ENCODE measurements at regions not wholly inside any gene's neighbourhood (a gene's known extent, or its start where the extent isn't known, plus 50 kb on each side); places are given as distances from the start of the nearest gene placed in this dataset.
"Not testable (repeated sequence)": the region's sequence is repeated elsewhere in the genome, so short reads cannot be mapped to it uniquely, and the experiment has no call there.

- H3K9me3 ChIP-seq (ENCODE audit: control insufficient read depth, low read length): no peaks in the 10 kb centered on the region
- H3K4me1 ChIP-seq (ENCODE audit: control insufficient read depth, insufficient read depth, low read length): no peaks in the 10 kb centered on the region
- no peaks in the 10 kb centered on the region for H3K27me3 ChIP-seq (ENCODE audit: control insufficient read depth, insufficient read depth, low read length, poor library complexity, severe bottlenecking)
- no peak overlapping the region for H3K27ac ChIP-seq (ENCODE audit: insufficient read depth, low read depth, low read length, poor library complexity, severe bottlenecking)
- 98 to 100% methylated on average over 2 of the region's 2 CpGs for WGBS, 2 experiments
- no peak overlapping the region for H3K4me3 ChIP-seq (ENCODE audit: insufficient read depth, low read depth, low read length)
- H3K36me3 ChIP-seq (ENCODE audit: control insufficient read depth, insufficient read depth, low read length): no peaks in the 10 kb centered on the region
These were observed 628.2 kb downstream of the NR2F2 start for GRCh38 chr15:96958721-96959120.

- Histone ChIP-seq H3K27ac (ENCODE audit: insufficient read depth, low read depth, low read length, poor library complexity, severe bottlenecking) (no peak overlapping the region), H3K27me3 (ENCODE audit: control insufficient read depth, insufficient read depth, low read length, poor library complexity, severe bottlenecking) (no peaks in the 10 kb centered on the region), H3K9me3 (ENCODE audit: control insufficient read depth, low read length) (no peaks in the 10 kb centered on the region), H3K4me1 (ENCODE audit: control insufficient read depth, insufficient read depth, low read length) (no peaks in the 10 kb centered on the region), H3K36me3 (ENCODE audit: control insufficient read depth, insufficient read depth, low read length) (no peaks in the 10 kb centered on the region), H3K4me3 (ENCODE audit: insufficient read depth, low read depth, low read length) (no peak overlapping the region)
- WGBS, 2 experiments: 97% methylated on average over 5 of the region's 6 CpGs
These were observed 629.0 kb downstream of the NR2F2 start for GRCh38 chr15:96959501-96959900.

- Histone ChIP-seq H3K4me3 (ENCODE audit: insufficient read depth, low read depth, low read length) (no peak overlapping the region), H3K27ac (ENCODE audit: insufficient read depth, low read depth, low read length, poor library complexity, severe bottlenecking) (no peak overlapping the region), H3K36me3 (ENCODE audit: control insufficient read depth, insufficient read depth, low read length) (no peaks in the 10 kb centered on the region), H3K4me1 (ENCODE audit: control insufficient read depth, insufficient read depth, low read length) (no peaks in the 10 kb centered on the region), H3K9me3 (ENCODE audit: control insufficient read depth, low read length) (no peaks in the 10 kb centered on the region), H3K27me3 (ENCODE audit: control insufficient read depth, insufficient read depth, low read length, poor library complexity, severe bottlenecking) (no peaks in the 10 kb centered on the region)
- 89 to 90% methylated on average over 2 to 3 of the region's 4 CpGs for WGBS, 2 experiments
These were observed 630.4 kb downstream of the NR2F2 start for GRCh38 chr15:96960711-96961480.

- no peak overlapping the region for H3K27ac ChIP-seq (ENCODE audit: insufficient read depth, low read depth, low read length, poor library complexity, severe bottlenecking)
- H3K4me3 ChIP-seq (ENCODE audit: insufficient read depth, low read depth, low read length): no peak overlapping the region
- H3K36me3 ChIP-seq (ENCODE audit: control insufficient read depth, insufficient read depth, low read length): no peaks in the 10 kb centered on the region
- WGBS, 2 experiments: 91% methylated on average over 3 of the region's 3 CpGs; no CpG with 5 or more reads in 1 of the 2 experiments
- no peaks in the 10 kb centered on the region for H3K27me3 ChIP-seq (ENCODE audit: control insufficient read depth, insufficient read depth, low read length, poor library complexity, severe bottlenecking)
- no peaks in the 10 kb centered on the region for H3K4me1 ChIP-seq (ENCODE audit: control insufficient read depth, insufficient read depth, low read length)
- no peaks in the 10 kb centered on the region for H3K9me3 ChIP-seq (ENCODE audit: control insufficient read depth, low read length)
These were observed 636.1 kb downstream of the NR2F2 start for GRCh38 chr15:96966554-96966953.

- Histone ChIP-seq H3K4me3 (ENCODE audit: insufficient read depth, low read depth, low read length) (no peak overlapping the region), H3K36me3 (ENCODE audit: control insufficient read depth, insufficient read depth, low read length) (no peaks in the 10 kb centered on the region), H3K4me1 (ENCODE audit: control insufficient read depth, insufficient read depth, low read length) (no peaks in the 10 kb centered on the region), H3K27me3 (ENCODE audit: control insufficient read depth, insufficient read depth, low read length, poor library complexity, severe bottlenecking) (no peaks in the 10 kb centered on the region), H3K9me3 (ENCODE audit: control insufficient read depth, low read length) (no peaks in the 10 kb centered on the region), H3K27ac (ENCODE audit: insufficient read depth, low read depth, low read length, poor library complexity, severe bottlenecking) (no peak overlapping the region)
- 88 to 90% methylated on average over 18 of the region's 18 CpGs for WGBS, 2 experiments
These were observed 639.5 kb downstream of the NR2F2 start for GRCh38 chr15:96969732-96970710.

GRCh38 chr15:96972201-96972600, 641.7 kb downstream of the NR2F2 start:
- no CpG with 5 or more reads among the region's 1 CpG for WGBS, 2 experiments
- Histone ChIP-seq H3K27ac (ENCODE audit: insufficient read depth, low read depth, low read length, poor library complexity, severe bottlenecking) (no peak overlapping the region), H3K4me3 (ENCODE audit: insufficient read depth, low read depth, low read length) (no peak overlapping the region), H3K9me3 (ENCODE audit: control insufficient read depth, low read length) (no peaks in the 10 kb centered on the region), H3K4me1 (ENCODE audit: control insufficient read depth, insufficient read depth, low read length) (no peaks in the 10 kb centered on the region), H3K27me3 (ENCODE audit: control insufficient read depth, insufficient read depth, low read length, poor library complexity, severe bottlenecking) (no peaks in the 10 kb centered on the region), H3K36me3 (ENCODE audit: control insufficient read depth, insufficient read depth, low read length) (no peaks in the 10 kb centered on the region)

GRCh38 chr15:96974761-96975160, 644.3 kb downstream of the NR2F2 start:
- H3K36me3 ChIP-seq (ENCODE audit: control insufficient read depth, insufficient read depth, low read length): no peaks in the 10 kb centered on the region
- no peaks in the 10 kb centered on the region for H3K27me3 ChIP-seq (ENCODE audit: control insufficient read depth, insufficient read depth, low read length, poor library complexity, severe bottlenecking)
- no peaks in the 10 kb centered on the region for H3K4me1 ChIP-seq (ENCODE audit: control insufficient read depth, insufficient read depth, low read length)
- H3K9me3 ChIP-seq (ENCODE audit: control insufficient read depth, low read length): no peaks in the 10 kb centered on the region
- H3K4me3 ChIP-seq (ENCODE audit: insufficient read depth, low read depth, low read length): no peak overlapping the region
- no peak overlapping the region for H3K27ac ChIP-seq (ENCODE audit: insufficient read depth, low read depth, low read length, poor library complexity, severe bottlenecking)

- Histone ChIP-seq H3K4me1 (ENCODE audit: control insufficient read depth, insufficient read depth, low read length) (no peaks in the 10 kb centered on the region), H3K9me3 (ENCODE audit: control insufficient read depth, low read length) (no peaks in the 10 kb centered on the region), H3K4me3 (ENCODE audit: insufficient read depth, low read depth, low read length) (no peak overlapping the region), H3K36me3 (ENCODE audit: control insufficient read depth, insufficient read depth, low read length) (no peaks in the 10 kb centered on the region), H3K27ac (ENCODE audit: insufficient read depth, low read depth, low read length, poor library complexity, severe bottlenecking) (no peak overlapping the region), H3K27me3 (ENCODE audit: control insufficient read depth, insufficient read depth, low read length, poor library complexity, severe bottlenecking) (no peaks in the 10 kb centered on the region)
- 82 to 86% methylated on average over 2 of the region's 2 CpGs for WGBS, 2 experiments
These were observed 647.4 kb downstream of the NR2F2 start for GRCh38 chr15:96977886-96978285.

- no peaks in the 10 kb centered on the region for H3K9me3 ChIP-seq (ENCODE audit: control insufficient read depth, low read length)
- H3K4me1 ChIP-seq (ENCODE audit: control insufficient read depth, insufficient read depth, low read length): no peaks in the 10 kb centered on the region
- H3K4me3 ChIP-seq (ENCODE audit: insufficient read depth, low read depth, low read length): no peak overlapping the region
- no peak overlapping the region for H3K27ac ChIP-seq (ENCODE audit: insufficient read depth, low read depth, low read length, poor library complexity, severe bottlenecking)
- 85 to 88% methylated on average over 5 of the region's 5 CpGs for WGBS, 2 experiments
- no peaks in the 10 kb centered on the region for H3K36me3 ChIP-seq (ENCODE audit: control insufficient read depth, insufficient read depth, low read length)
- no peaks in the 10 kb centered on the region for H3K27me3 ChIP-seq (ENCODE audit: control insufficient read depth, insufficient read depth, low read length, poor library complexity, severe bottlenecking)
These were observed 648.5 kb downstream of the NR2F2 start for GRCh38 chr15:96978937-96979473.

- H3K27ac ChIP-seq (ENCODE audit: insufficient read depth, low read depth, low read length, poor library complexity, severe bottlenecking); H3K27me3 ChIP-seq (ENCODE audit: control insufficient read depth, insufficient read depth, low read length, poor library complexity, severe bottlenecking); H3K36me3 ChIP-seq (ENCODE audit: control insufficient read depth, insufficient read depth, low read length); H3K9me3 ChIP-seq (ENCODE audit: control insufficient read depth, low read length); H3K4me1 ChIP-seq (ENCODE audit: control insufficient read depth, insufficient read depth, low read length); H3K4me3 ChIP-seq (ENCODE audit: insufficient read depth, low read depth, low read length): not testable (repeated sequence)
- 95 to 96% methylated on average over 58 of the region's 58 CpGs for WGBS, 2 experiments
These were observed 653.7 kb downstream of the NR2F2 start for GRCh38 chr15:96984121-96984671.
